NT2/D1 (cell line): ENCODE measurements at regions not wholly inside any gene's neighbourhood (a gene's known extent, or its start where the extent isn't known, plus 50 kb on each side); places are given as distances from the start of the nearest gene placed in this dataset.

Experiments used
- SUZ12 ChIP-seq: IDR thresholded peaks from 2 replicates; pipeline ENCODE4 v1.6.1; 2011; ENCODE audit not compliant: insufficient read length, insufficient read depth; ENCODE audit errors: extremely low read depth
- YY1 ChIP-seq: IDR thresholded peaks from 2 replicates; pipeline ENCODE4 v1.6.1; 2011; ENCODE audit not compliant: insufficient read length, insufficient read depth
- ZNF274 ChIP-seq: IDR thresholded peaks from 2 replicates; pipeline ENCODE4 v1.6.1; 2011; ENCODE audit warnings: mild to moderate bottlenecking, low read depth, low read length

DNA sequence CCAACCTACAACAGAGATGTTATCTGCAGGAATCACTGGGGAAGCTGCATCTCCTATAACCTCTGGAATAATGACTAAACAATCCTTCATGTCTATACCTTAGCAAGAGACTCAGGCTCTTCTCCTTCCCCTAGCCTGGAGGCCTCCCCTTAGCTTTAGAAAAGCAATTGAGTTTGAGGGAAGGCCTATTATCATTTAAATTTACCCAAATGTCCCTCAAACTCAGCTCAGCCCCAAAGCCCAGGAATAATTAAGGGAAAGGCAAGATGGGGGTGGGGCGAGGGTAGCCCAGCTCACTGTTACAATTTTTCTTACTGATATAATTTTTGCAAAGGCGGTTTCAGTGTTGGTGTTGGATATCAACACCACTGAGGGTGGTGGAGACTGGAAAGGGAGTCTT is 151.4 kb upstream of the EEA1 start:
- TF ChIP-seq YY1: no peak
- no peak for TF ChIP-seq ZNF274
- no peak for TF ChIP-seq SUZ12
